AG04450 (cell line): ENCODE measurements at regions not wholly inside any gene's neighbourhood (a gene's known extent, or its start where the extent isn't known, plus 50 kb on each side); places are given as distances from the start of the nearest gene placed in this dataset.

Experiments used
- CTCF ChIA-PET: fragments of 300-600, 350-600 bp; formaldehyde crosslinking; extraction: SDS; loops from one replicate; lab custom pipeline; 2022; ENCODE audit warnings: antibody characterized with exemption, inconsistent platforms; lab: Charles Lee
- POLR2A ChIA-PET: fragments of 350-600 bp; formaldehyde crosslinking; extraction: SDS; loops from one replicate; lab custom pipeline; 2021; ENCODE audit warnings: antibody characterized with exemption, inconsistent platforms; lab: Yijun Ruan, JAX
- DNase-seq: peaks from one replicate; pipeline ENCODE4 v3.0.0-alpha.2; 2011; ENCODE audit warnings: low read depth, low spot score
- H3K27ac ChIP-seq: one replicate; pipeline ENCODE4 v1.5.1; 2012; ENCODE audit warnings: low read depth, low read length, control low read depth
- H3K27me3 ChIP-seq: one replicate; pipeline ENCODE4 v1.6.0; 2012; ENCODE audit warnings: low read length; ENCODE audit not compliant: control insufficient read depth, insufficient read depth
- H3K4me3 ChIP-seq: 2 replicates; pipeline ENCODE4 v1.5.1; 2011; ENCODE audit warnings: mild to moderate bottlenecking, low read depth, low read length, control low read depth
- H3K9me3 ChIP-seq: 2 replicates; pipeline ENCODE4 v1.5.1; 2012; ENCODE audit warnings: low read length; ENCODE audit not compliant: control insufficient read depth, insufficient read depth
- CTCF ChIP-seq: IDR thresholded peaks from 2 replicates; pipeline ENCODE4 v1.5.1; 2011; ENCODE audit warnings: low read depth, low read length, control low read depth, inconsistent platforms

- no peak for DNase-seq
- POLR2A ChIA-PET = interaction anchor here (0.7 to 1.8 kb wide), 3 partner anchors 13 to 86 kb away, joined by 3 to 8 read pairs (median 3); partner anchors contain the start of gene KLF7
- H3K9me3 ChIP-seq = no peaks in the 10 kb centered on the region
- H3K27me3 ChIP-seq = no peaks in the 10 kb centered on the region
- no peak for TF ChIP-seq CTCF
- CTCF ChIA-PET = interaction anchor here (1.2 to 1.7 kb wide), 3 partner anchors 13 to 270 kb away, joined by 3 to 6 read pairs (median 4); no protein-coding TSS in a partner anchor
- H3K4me3 ChIP-seq = no peak overlapping the region
- no peak overlapping the region for H3K27ac ChIP-seq
These were observed 86.7 kb upstream of the KLF7 start for GRCh38 chr2:207252416-207252815.

- TF ChIP-seq CTCF = no peak
- POLR2A ChIA-PET = interaction anchor here (1.9 to 6.6 kb wide), 3 partner anchors 14 to 88 kb away, joined by 9 to 213 read pairs (median 52); partner anchors contain the start of gene KLF7
- Histone ChIP-seq H3K27me3 (no peaks in the 10 kb centered on the region), H3K9me3 (no peaks in the 10 kb centered on the region), H3K4me3 (no peak overlapping the region), H3K27ac (peak overlapping the region; percentile 97)
- DNase-seq = no peak
- CTCF ChIA-PET = interaction anchor here (0.6 to 1.9 kb wide), 4 partner anchors 13 to 270 kb away, joined by 3 to 6 read pairs (median 4); no protein-coding TSS in a partner anchor
These were observed 87.4 kb upstream of the KLF7 start for GRCh38 chr2:207252979-207253645.

- Histone ChIP-seq H3K9me3 (no peaks in the 10 kb centered on the region), H3K4me3 (no peak overlapping the region), H3K27ac (peak overlapping the region; percentile 97), H3K27me3 (no peaks in the 10 kb centered on the region)
- ChIA-PET POLR2A (interaction anchor here (0.7 to 6.6 kb wide), 5 partner anchors 10 to 88 kb away, joined by 3 to 213 read pairs (median 9); partner anchors contain the start of gene KLF7), CTCF (interaction anchor here (0.6 to 1.9 kb wide), 4 partner anchors 87 to 271 kb away, joined by 3 to 6 read pairs (median 4); no protein-coding TSS in a partner anchor)
- no peak for TF ChIP-seq CTCF
- DNase-seq = peak; percentile 87
These were observed 88.1 kb upstream of the KLF7 start for GRCh38 chr2:207253666-207254345.

- no peak for DNase-seq
- ChIA-PET CTCF (interaction anchor here (0.6 to 1.9 kb wide), 4 partner anchors 88 to 334 kb away, joined by 3 to 6 read pairs (median 4); no protein-coding TSS in a partner anchor), POLR2A (interaction anchor here (0.9 to 6.6 kb wide), 5 partner anchors 16 to 89 kb away, joined by 3 to 213 read pairs (median 9); partner anchors contain the start of gene KLF7)
- H3K4me3 ChIP-seq = no peak overlapping the region; the same call in 1 of the 2 replicates
- no peaks in the 10 kb centered on the region for H3K27me3 ChIP-seq
- TF ChIP-seq CTCF = no peak
- peak overlapping the region; percentile 97 for H3K27ac ChIP-seq
- H3K9me3 ChIP-seq = no peaks in the 10 kb centered on the region
These were observed 89.1 kb upstream of the KLF7 start for GRCh38 chr2:207254591-207255464.
